Left lung (tissue), 4 donors: ENCODE measurements at regions not wholly inside any gene's neighbourhood (a gene's known extent, or its start where the extent isn't known, plus 50 kb on each side); places are given as distances from the start of the nearest gene placed in this dataset.

Experiments used
- ATAC-seq: fragments of 200-7000 bp; cut with Tn5 transposase; one replicate; pipeline ENCODE4 v1.9.1; 2020; ENCODE audit warnings: moderate library complexity
- DNase-seq, 4 donors: peaks; one replicate each; pipeline ENCODE4 v3.0.0-alpha.2; 2013 to 2020
- H3K27ac ChIP-seq, 2 donors: fragments of 200-600 bp; sonication (generic) in 1 of 2; one replicate each; pipeline versions ENCODE4 v1.5.0 to v1.8.0; 2020 to 2021
- H3K27me3 ChIP-seq, 2 donors: fragments of 200-600 bp; sonication (generic) in 1 of 2; one replicate each; pipeline versions ENCODE4 v1.5.0 to v1.8.0; 2020 to 2021
- H3K36me3 ChIP-seq, 2 donors: fragments of 200-600 bp; sonication (generic) in 1 of 2; one replicate each; pipeline versions ENCODE4 v1.5.0 to v1.8.0; 2020 to 2021
- H3K4me1 ChIP-seq, 2 donors: fragments of 200-600 bp; one replicate each; pipeline ENCODE4 v1.8.0; 2021
- H3K4me3 ChIP-seq, 2 donors: fragments of 200-600 bp; sonication (generic) in 1 of 2; one replicate each; pipeline versions ENCODE4 v1.5.0 to v1.8.0; 2020 to 2021; ENCODE audit warnings: mild to moderate bottlenecking in 1 of 2
- H3K9me3 ChIP-seq, 2 donors: fragments of 200-600 bp; sonication (generic) in 1 of 2; one replicate each; pipeline versions ENCODE4 v1.5.0 to v1.8.0; 2020 to 2021
- CTCF ChIP-seq, 2 donors: fragments of 200-600 bp; sonication (generic) in 1 of 2; IDR thresholded peaks; one replicate each; pipeline versions ENCODE4 v1.5.0 to v1.8.0; 2021; ENCODE audit warnings: antibody characterized with exemption in 2 of 2
- intact Hi-C, 2 donors: fragments of 100-400 bp; cut with DNase I; formaldehyde crosslinking; loops; one replicate each; pipeline versions ENCODE4 v1.11.2 to v1.14.2; 2022
- donor health status: DM: no; HTN: yes; CAD: no.
- donor health status: DM: no; HTN: no; CAD: no.

DNA sequence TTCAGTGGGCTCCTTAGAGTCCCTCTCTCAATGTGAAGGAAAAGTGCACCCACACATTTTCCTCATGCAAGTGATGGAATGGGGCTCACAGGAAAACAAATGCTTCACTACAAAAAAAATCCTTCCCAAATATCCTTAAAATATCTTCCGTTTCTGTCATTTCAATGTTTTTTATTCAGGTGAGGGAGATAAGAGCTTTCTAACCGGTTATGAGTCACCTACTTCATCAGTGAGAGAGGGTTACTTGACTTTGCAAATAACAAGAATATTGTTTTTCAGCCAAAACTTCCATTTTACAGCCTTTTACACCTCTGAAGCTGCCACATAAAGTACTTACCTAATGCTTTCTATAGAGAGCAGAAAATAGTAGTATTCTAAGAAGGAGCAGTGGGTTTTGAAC lies 98.3 kb upstream of the CD55 start:
- DNase-seq (peak in 1 of 4 donors; percentile 34), ATAC-seq (peak; percentile 60)
- Histone ChIP-seq H3K4me3 (no peak overlapping the region), H3K27me3 (no peaks in the 10 kb centered on the region), H3K9me3 (no peaks in the 10 kb centered on the region), H3K27ac (peak overlapping the region; percentile 0 to 58), H3K36me3 (no peaks in the 10 kb centered on the region), H3K4me1 (peaks cover 0 to 10% of the 10 kb centered on the region in 2 donors)
- TF ChIP-seq CTCF (IDR thresholded peaks at IDR 0.05), result no peak
- intact Hi-C loops, result no loop called here

DNA sequence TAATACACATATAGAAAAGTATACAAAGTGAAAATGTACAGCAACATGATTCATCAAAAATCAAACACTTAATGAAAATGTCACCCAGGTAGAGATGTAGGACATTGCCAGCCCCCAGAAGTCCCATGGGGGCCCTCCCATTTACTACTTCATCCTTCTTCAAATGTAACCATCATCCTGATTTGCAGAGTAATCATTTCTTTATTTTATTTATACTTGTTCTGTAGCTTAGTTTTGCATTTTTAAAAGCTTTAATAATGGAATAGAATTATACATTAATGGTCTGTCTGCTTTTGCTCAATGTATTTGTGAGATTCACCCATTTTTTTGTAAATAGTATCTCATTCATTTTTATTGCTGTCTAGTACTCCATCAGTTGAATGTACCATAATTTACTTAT lies 96.8 kb upstream of the CD55 start:
- no peak overlapping the region for H3K27ac ChIP-seq
- intact Hi-C loops, result no loop called here
- H3K4me3 ChIP-seq, result no peak overlapping the region
- H3K4me1 ChIP-seq, result no peaks in the 10 kb centered on the region
- ATAC-seq (no peak), DNase-seq (no peak)
- H3K27me3 ChIP-seq, result no peaks in the 10 kb centered on the region
- no peak for TF ChIP-seq CTCF (IDR thresholded peaks at IDR 0.05)
- no peaks in the 10 kb centered on the region for H3K9me3 ChIP-seq
- H3K36me3 ChIP-seq, result no peaks in the 10 kb centered on the region

GRCh38 chr1:207227131-207227630 lies 94.3 kb upstream of the CD55 start:
- Histone ChIP-seq H3K4me3 (no peak overlapping the region), H3K27me3 (no peaks in the 10 kb centered on the region), H3K36me3 (no peaks in the 10 kb centered on the region), H3K27ac (no peak overlapping the region), H3K9me3 (no peaks in the 10 kb centered on the region), H3K4me1 (no peaks in the 10 kb centered on the region)
- ATAC-seq (no peak), DNase-seq (no peak)
- no peak for TF ChIP-seq CTCF (IDR thresholded peaks at IDR 0.05)
- intact Hi-C loops, result no loop called here

- TF ChIP-seq CTCF (IDR thresholded peaks at IDR 0.05), result no peak
- H3K4me1 ChIP-seq, result no peaks in the 10 kb centered on the region
- H3K27ac ChIP-seq, result no peak overlapping the region
- intact Hi-C loops, result no loop called here
- no peak overlapping the region for H3K4me3 ChIP-seq
- H3K36me3 ChIP-seq, result no peaks in the 10 kb centered on the region
- H3K9me3 ChIP-seq, result no peaks in the 10 kb centered on the region
- no peak for DNase-seq
- ATAC-seq, result no peak
- no peaks in the 10 kb centered on the region for H3K27me3 ChIP-seq
Observed at GRCh38 chr1:207228987-207229386, 92.5 kb upstream of the CD55 start.

GRCh38 chr1:207230441-207230840 lies 91.0 kb upstream of the CD55 start:
- Histone ChIP-seq H3K4me3 (no peak overlapping the region), H3K27ac (no peak overlapping the region), H3K4me1 (no peaks in the 10 kb centered on the region), H3K36me3 (no peaks in the 10 kb centered on the region), H3K9me3 (no peaks in the 10 kb centered on the region), H3K27me3 (no peaks in the 10 kb centered on the region)
- intact Hi-C loops, result no loop called here
- TF ChIP-seq CTCF (IDR thresholded peaks at IDR 0.05), result no peak
- DNase-seq (no peak), ATAC-seq (no peak)
